ENCODE measurements at regions not wholly inside any gene's neighbourhood (a gene's known extent, or its start where the extent isn't known, plus 50 kb on each side); places are given as distances from the start of the nearest gene placed in this dataset.
"Not testable (repeated sequence)": the region's sequence is repeated elsewhere in the genome, so short reads cannot be mapped to it uniquely, and the experiment has no call there.

DNA sequence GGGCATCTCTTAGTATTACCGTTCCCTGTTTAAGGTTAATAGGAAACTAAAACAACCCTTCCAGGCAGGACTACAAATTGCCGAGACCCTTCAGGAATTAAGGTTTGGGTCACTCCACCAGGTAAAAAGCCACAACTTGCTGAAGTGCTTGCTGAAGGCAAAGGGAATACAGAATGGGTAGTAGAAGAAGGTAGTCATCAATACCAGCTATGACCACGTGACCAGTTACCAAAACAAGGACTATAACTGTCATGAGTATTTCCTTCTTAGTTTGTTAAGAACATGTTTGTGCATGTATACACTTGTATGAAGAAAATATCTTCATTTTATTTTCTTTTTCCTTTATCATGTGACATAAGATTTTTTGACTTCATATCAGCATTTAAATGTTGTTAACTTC, 578.7 kb upstream of the FBXO33 start:
- H2AFZ ChIP-seq (ENCODE audit: low read length), result no peak overlapping the region
- H3K27ac ChIP-seq (ENCODE audit: low read length), result no peak overlapping the region
- DNase-seq, result no peak
- H4K20me1 ChIP-seq (ENCODE audit: insufficient read depth, low read depth, low read length), result no peaks in the 10 kb centered on the region
- no peaks in the 10 kb centered on the region for H3K27me3 ChIP-seq (ENCODE audit: low read length)
- H3K4me1 ChIP-seq (ENCODE audit: low read length), result no peaks in the 10 kb centered on the region
- no peaks in the 10 kb centered on the region for H3K79me2 ChIP-seq (ENCODE audit: low read length)
- peaks cover 15% of the 10 kb centered on the region for H3K9me3 ChIP-seq (ENCODE audit: low read length)
- H3K9me2 ChIP-seq (replicated peaks; ENCODE audit: insufficient read depth, low read length), result 0 out of 2 replicates have a peak, but pooled peaks cover 6% of the 10 kb centered on the region
- H3K36me3 ChIP-seq (ENCODE audit: insufficient read depth, low read length), result no peaks in the 10 kb centered on the region
- H3K4me2 ChIP-seq (ENCODE audit: low read depth, low read length, poor library complexity, severe bottlenecking), result no peak overlapping the region
- H3K4me3 ChIP-seq (ENCODE audit: low read length), result no peak overlapping the region
- no peak overlapping the region for H3K9ac ChIP-seq (ENCODE audit: low read length)

DNA sequence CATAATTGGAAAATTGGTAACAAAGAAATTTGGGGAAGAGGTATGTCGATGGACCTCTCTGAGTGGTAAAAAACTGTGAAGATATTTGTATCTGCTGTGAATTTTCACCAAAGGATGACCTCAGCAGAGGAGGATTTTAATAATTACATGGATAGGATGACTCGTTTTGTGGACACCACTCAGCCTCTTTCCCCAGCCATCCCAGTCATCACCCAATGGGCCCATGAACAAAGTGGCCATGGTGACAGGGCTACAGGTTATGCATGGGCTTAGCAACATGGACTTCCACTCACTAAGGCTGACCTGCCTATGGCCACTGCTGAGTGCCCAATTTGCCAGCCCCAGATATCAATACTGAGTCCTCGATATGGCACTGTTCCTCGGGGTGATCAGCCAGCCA, 577.5 kb upstream of the FBXO33 start:
- H3K36me3 ChIP-seq (ENCODE audit: insufficient read depth, low read length), result no peaks in the 10 kb centered on the region

DNA sequence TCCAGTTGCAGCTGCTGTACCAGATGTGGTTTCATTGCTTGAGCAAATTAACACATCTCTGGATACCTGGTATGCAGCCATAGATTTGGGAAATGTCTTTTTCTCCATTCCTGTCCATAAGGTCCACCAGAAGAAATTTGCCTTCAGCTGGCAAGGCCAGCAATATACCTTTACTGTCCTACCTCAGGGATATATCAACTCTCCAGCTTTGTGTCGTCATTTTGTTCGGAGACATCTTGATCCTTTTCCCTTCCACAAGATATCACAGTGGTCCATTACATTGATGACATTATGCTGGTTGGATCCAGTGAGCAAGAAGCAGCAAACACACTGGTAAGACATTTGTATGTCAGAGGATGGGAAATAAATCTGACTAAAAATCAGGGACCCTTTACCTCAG, 576.1 kb upstream of the FBXO33 start:
- H3K36me3 ChIP-seq (ENCODE audit: insufficient read depth, low read length); H3K4me1 ChIP-seq (ENCODE audit: low read length); DNase-seq; H3K27me3 ChIP-seq (ENCODE audit: low read length); H3K4me3 ChIP-seq (ENCODE audit: low read length); H2AFZ ChIP-seq (ENCODE audit: low read length); H3K27ac ChIP-seq (ENCODE audit: low read length); H3K9ac ChIP-seq (ENCODE audit: low read length); H3K79me2 ChIP-seq (ENCODE audit: low read length); H3K4me2 ChIP-seq (ENCODE audit: low read depth, low read length, poor library complexity, severe bottlenecking); H4K20me1 ChIP-seq (ENCODE audit: insufficient read depth, low read depth, low read length): not testable (repeated sequence)
- peaks cover 15% of the 10 kb centered on the region for H3K9me3 ChIP-seq (ENCODE audit: low read length)
- peaks cover 10% of the 10 kb centered on the region; the same call in 1 of the 2 replicates for H3K9me2 ChIP-seq (replicated peaks; ENCODE audit: insufficient read depth, low read length)

More for the DNA sequence above, 577.5 kb upstream of the FBXO33 start:
- Histone ChIP-seq H3K27me3 (ENCODE audit: low read length) (no peaks in the 10 kb centered on the region), H2AFZ (ENCODE audit: low read length) (no peak overlapping the region), H3K4me3 (ENCODE audit: low read length) (no peak overlapping the region), H3K9ac (ENCODE audit: low read length) (no peak overlapping the region), H3K4me2 (ENCODE audit: low read depth, low read length, poor library complexity, severe bottlenecking) (no peak overlapping the region), H3K9me3 (ENCODE audit: low read length) (peaks cover 15% of the 10 kb centered on the region), H3K79me2 (ENCODE audit: low read length) (no peaks in the 10 kb centered on the region), H3K4me1 (ENCODE audit: low read length) (no peaks in the 10 kb centered on the region), H3K9me2 (replicated peaks; ENCODE audit: insufficient read depth, low read length) (peaks cover 10% of the 10 kb centered on the region; the same call in 1 of the 2 replicates), H3K27ac (ENCODE audit: low read length) (no peak overlapping the region), H4K20me1 (ENCODE audit: insufficient read depth, low read depth, low read length) (no peaks in the 10 kb centered on the region)
- DNase-seq, result no peak

DNA sequence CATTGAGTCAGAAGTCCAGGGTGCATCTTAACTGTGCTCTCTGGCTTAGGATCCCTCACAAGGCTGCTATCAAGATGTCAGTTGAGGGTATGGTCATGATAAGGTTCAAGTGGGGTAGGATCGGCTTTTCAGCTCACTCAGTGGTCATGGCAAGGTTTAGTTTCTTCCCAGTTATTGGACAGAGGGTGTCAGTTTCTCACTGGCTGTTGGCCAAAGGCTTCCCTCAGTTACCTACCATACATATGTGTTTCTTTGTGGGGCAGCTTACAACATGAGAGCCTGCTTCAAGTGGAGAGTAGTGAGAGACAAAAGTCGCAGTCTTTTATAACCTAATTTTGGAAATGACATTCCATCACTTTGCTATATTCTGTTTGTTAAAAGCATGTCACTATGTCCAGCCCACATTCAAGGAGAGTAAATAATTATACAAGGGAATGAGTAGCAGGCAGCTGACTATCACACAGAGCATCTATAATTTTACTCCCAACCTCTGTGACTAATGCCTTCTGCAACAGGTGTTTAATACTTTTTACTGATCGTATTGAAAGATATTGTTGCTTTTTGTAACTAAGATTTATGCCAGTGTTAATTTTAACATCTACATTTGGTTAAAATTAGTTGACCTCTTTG, 572.8 kb upstream of the FBXO33 start:
- no peak overlapping the region for H3K4me3 ChIP-seq (ENCODE audit: low read length)
- H2AFZ ChIP-seq (ENCODE audit: low read length), result no peak overlapping the region
- no peaks in the 10 kb centered on the region for H3K79me2 ChIP-seq (ENCODE audit: low read length)
- H3K9me3 ChIP-seq (ENCODE audit: low read length), result 0 out of 2 replicates have a peak, but pooled peaks cover 3% of the 10 kb centered on the region
- H3K4me1 ChIP-seq (ENCODE audit: low read length), result no peaks in the 10 kb centered on the region
- no peaks in the 10 kb centered on the region for H3K36me3 ChIP-seq (ENCODE audit: insufficient read depth, low read length)
- H3K9me2 ChIP-seq (replicated peaks; ENCODE audit: insufficient read depth, low read length), result peaks cover 10% of the 10 kb centered on the region; the same call in 1 of the 2 replicates
- no peaks in the 10 kb centered on the region for H4K20me1 ChIP-seq (ENCODE audit: insufficient read depth, low read depth, low read length)
- H3K9ac ChIP-seq (ENCODE audit: low read length), result no peak overlapping the region
- H3K27ac ChIP-seq (ENCODE audit: low read length), result no peak overlapping the region
- no peak overlapping the region for H3K4me2 ChIP-seq (ENCODE audit: low read depth, low read length, poor library complexity, severe bottlenecking)
- no peaks in the 10 kb centered on the region for H3K27me3 ChIP-seq (ENCODE audit: low read length)
- no peak for DNase-seq

DNA sequence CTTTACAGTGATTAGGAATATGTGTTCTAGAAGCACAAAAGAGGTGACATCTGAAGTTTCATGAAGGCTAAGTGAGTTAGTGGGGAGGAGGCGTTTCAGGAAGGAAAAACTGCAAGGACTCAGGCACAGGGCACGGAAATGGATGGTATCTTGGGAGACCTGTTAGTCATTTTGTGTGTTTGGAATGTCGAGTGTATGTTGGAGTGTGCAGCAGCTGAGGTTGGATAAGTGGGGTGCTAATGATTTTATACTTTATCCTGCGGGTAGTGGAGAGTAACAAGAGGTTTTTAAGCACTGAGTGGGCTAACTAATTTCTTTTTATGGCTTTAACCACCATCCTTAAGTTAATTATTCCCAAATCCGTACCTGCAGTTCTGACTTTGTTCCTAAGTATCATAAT, 571.5 kb upstream of the FBXO33 start:
- DNase-seq, result no peak
- Histone ChIP-seq H3K4me2 (ENCODE audit: low read depth, low read length, poor library complexity, severe bottlenecking) (no peak overlapping the region), H3K79me2 (ENCODE audit: low read length) (no peaks in the 10 kb centered on the region), H4K20me1 (ENCODE audit: insufficient read depth, low read depth, low read length) (no peaks in the 10 kb centered on the region), H3K9me2 (replicated peaks; ENCODE audit: insufficient read depth, low read length) (peaks cover 10% of the 10 kb centered on the region; the same call in 1 of the 2 replicates), H3K27ac (ENCODE audit: low read length) (no peak overlapping the region), H3K9me3 (ENCODE audit: low read length) (0 out of 2 replicates have a peak, but pooled peaks cover 3% of the 10 kb centered on the region), H3K4me3 (ENCODE audit: low read length) (no peak overlapping the region), H3K4me1 (ENCODE audit: low read length) (no peaks in the 10 kb centered on the region), H3K36me3 (ENCODE audit: insufficient read depth, low read length) (no peaks in the 10 kb centered on the region), H3K27me3 (ENCODE audit: low read length) (no peaks in the 10 kb centered on the region), H3K9ac (ENCODE audit: low read length) (no peak overlapping the region), H2AFZ (ENCODE audit: low read length) (no peak overlapping the region)

DNA sequence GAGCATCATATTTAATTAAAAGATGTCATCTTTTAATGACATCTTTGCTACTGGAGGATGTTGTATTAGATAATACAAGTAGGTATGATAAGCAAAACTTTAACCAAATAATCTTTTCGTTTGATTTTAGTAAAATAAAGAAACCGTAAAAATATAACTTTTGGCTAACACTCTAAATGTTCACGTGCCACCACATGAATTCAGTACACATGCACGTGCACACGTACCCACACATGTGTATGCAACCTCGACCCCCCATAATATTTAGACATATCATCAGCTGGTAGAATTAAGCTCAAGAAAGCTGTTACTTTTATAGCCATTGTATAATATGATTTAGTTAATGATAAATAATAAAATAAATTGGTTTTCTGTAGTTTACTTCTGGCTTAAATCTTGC, 566.6 kb upstream of the FBXO33 start:
- Histone ChIP-seq H3K4me1 (ENCODE audit: low read length) (no peaks in the 10 kb centered on the region), H3K79me2 (ENCODE audit: low read length) (no peaks in the 10 kb centered on the region), H3K27me3 (ENCODE audit: low read length) (no peaks in the 10 kb centered on the region), H3K36me3 (ENCODE audit: insufficient read depth, low read length) (no peaks in the 10 kb centered on the region), H3K9me2 (replicated peaks; ENCODE audit: insufficient read depth, low read length) (no peaks in the 10 kb centered on the region; the same call in 1 of the 2 replicates), H3K4me3 (ENCODE audit: low read length) (no peak overlapping the region), H3K9ac (ENCODE audit: low read length) (no peak overlapping the region), H3K4me2 (ENCODE audit: low read depth, low read length, poor library complexity, severe bottlenecking) (no peak overlapping the region), H3K9me3 (ENCODE audit: low read length) (no peaks in the 10 kb centered on the region), H2AFZ (ENCODE audit: low read length) (no peak overlapping the region), H4K20me1 (ENCODE audit: insufficient read depth, low read depth, low read length) (no peaks in the 10 kb centered on the region), H3K27ac (ENCODE audit: low read length) (no peak overlapping the region)
- DNase-seq, result no peak

DNA sequence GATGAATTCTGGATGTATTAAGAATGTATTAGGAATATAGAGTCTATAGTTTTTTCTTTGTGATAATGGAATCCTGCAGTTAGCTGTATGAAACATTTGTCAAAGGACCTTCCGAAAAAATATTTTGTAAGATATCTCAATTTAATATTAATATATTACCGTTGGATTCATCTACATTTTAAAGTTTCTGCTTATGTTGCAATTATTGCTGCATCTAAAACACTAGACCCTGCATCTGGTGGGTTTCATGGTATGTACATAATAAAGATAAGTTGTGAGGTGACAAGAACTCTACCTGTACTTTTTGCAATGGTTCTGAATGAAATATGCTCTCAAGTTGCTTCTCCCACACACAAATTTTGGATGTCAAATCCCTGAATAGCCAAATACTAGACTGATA, 565.9 kb upstream of the FBXO33 start:
- H3K36me3 ChIP-seq (ENCODE audit: insufficient read depth, low read length), result no peaks in the 10 kb centered on the region

DNA sequence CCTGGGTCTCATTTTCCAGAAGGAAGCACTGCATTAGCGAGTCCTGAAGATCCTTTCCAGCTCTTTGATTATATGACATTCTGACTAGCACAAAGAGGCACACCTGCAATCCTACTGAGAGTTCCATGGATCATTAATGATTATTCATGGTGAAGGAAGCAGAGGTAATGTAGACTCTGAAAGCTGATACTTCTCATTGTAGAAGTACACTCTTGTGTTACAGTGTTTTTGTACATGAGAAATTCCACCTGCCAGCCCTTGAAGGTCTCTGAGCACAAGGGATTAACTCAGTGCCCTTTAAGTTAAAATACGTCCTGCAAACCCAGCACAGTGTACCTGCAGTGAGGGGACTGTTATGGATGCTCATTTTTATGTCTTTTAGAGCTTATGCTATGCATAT, 558.8 kb upstream of the FBXO33 start:
- Histone ChIP-seq H3K9me3 (ENCODE audit: low read length) (no peaks in the 10 kb centered on the region), H3K79me2 (ENCODE audit: low read length) (no peaks in the 10 kb centered on the region), H3K27me3 (ENCODE audit: low read length) (0 out of 2 replicates have a peak, but pooled peaks cover 2% of the 10 kb centered on the region), H3K9ac (ENCODE audit: low read length) (no peak overlapping the region), H3K27ac (ENCODE audit: low read length) (no peak overlapping the region), H3K4me1 (ENCODE audit: low read length) (no peaks in the 10 kb centered on the region), H3K36me3 (ENCODE audit: insufficient read depth, low read length) (no peaks in the 10 kb centered on the region), H3K9me2 (replicated peaks; ENCODE audit: insufficient read depth, low read length) (no peaks in the 10 kb centered on the region; the same call in 1 of the 2 replicates), H3K4me2 (ENCODE audit: low read depth, low read length, poor library complexity, severe bottlenecking) (no peak overlapping the region), H2AFZ (ENCODE audit: low read length) (no peak overlapping the region), H3K4me3 (ENCODE audit: low read length) (no peak overlapping the region), H4K20me1 (ENCODE audit: insufficient read depth, low read depth, low read length) (no peaks in the 10 kb centered on the region)
- DNase-seq, result no peak

More for the DNA sequence above, 565.9 kb upstream of the FBXO33 start:
- Histone ChIP-seq H3K4me1 (ENCODE audit: low read length) (no peaks in the 10 kb centered on the region), H3K27ac (ENCODE audit: low read length) (no peak overlapping the region), H3K79me2 (ENCODE audit: low read length) (no peaks in the 10 kb centered on the region), H3K9me3 (ENCODE audit: low read length) (no peaks in the 10 kb centered on the region), H3K4me3 (ENCODE audit: low read length) (no peak overlapping the region), H4K20me1 (ENCODE audit: insufficient read depth, low read depth, low read length) (no peaks in the 10 kb centered on the region), H3K9ac (ENCODE audit: low read length) (no peak overlapping the region), H3K9me2 (replicated peaks; ENCODE audit: insufficient read depth, low read length) (no peaks in the 10 kb centered on the region; the same call in 1 of the 2 replicates), H3K27me3 (ENCODE audit: low read length) (no peaks in the 10 kb centered on the region), H2AFZ (ENCODE audit: low read length) (no peak overlapping the region), H3K4me2 (ENCODE audit: low read depth, low read length, poor library complexity, severe bottlenecking) (no peak overlapping the region)
- no peak for DNase-seq

Measured in Karpas-422 (cell line).